HG02759 (cell line): ENCODE measurements at regions not wholly inside any gene's neighbourhood (a gene's known extent, or its start where the extent isn't known, plus 50 kb on each side); places are given as distances from the start of the nearest gene placed in this dataset.

Source experiments
- ATAC-seq: cut with Tn5 transposase; IDR thresholded peaks from one replicate; pipeline ENCODE4 v1.9.1; 2021; ENCODE audit warnings: mild to moderate bottlenecking, moderate library complexity; ENCODE audit not compliant: unreplicated experiment

DNA sequence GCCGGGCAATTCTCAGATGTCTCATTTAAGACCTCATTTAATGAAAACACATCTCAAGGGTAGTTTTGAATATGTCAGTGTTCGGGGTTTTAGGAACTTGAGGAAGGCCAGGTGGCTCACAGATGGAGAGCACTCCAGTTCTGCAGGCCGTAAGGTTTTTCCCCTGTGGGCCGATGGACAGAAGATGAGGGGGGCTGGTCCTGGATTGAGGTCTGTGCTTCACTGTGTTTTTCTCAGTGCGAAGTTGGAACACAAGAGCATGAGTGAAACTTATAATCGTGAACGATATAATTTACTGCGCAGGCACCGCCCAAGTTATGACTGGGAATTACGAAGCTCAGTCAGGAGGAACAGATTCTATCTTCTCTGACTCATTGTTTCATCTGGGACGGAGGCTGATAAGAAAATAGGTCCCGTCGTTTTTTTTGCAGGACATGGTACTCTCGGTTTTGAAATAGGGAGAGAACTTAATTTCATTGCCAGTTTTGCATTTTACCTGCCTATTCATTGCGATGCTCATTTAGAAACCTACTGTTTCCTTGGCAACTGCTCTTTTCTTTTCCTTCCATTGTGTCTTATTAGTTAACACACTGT is 591.0 kb upstream of the PFKP start:
- no peak for ATAC-seq

DNA sequence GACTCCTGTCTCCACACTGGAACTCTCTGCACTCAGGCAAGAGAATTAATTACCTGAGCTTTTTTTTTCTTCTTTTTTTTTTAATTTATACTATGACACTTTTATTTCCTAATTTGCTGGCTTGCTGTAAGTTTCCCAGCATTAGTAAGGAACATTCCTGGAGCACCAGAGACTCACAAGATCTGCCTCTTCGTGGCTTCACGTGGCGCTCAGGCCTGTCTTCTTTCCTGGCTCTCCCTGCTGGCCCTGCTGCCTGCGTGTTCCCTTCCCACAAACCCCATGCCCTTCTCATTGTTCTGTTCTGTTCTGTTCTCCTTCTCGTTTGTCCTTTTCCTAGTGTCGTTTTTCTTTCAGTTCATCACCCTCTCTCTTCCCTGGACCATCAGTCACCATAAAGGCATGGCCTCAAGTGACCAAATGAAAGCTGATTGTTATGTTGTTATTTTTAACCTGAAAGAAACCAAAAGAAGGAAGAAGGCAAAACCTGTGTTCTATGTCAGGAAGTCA is 591.6 kb upstream of the PFKP start:
- no peak for ATAC-seq

DNA sequence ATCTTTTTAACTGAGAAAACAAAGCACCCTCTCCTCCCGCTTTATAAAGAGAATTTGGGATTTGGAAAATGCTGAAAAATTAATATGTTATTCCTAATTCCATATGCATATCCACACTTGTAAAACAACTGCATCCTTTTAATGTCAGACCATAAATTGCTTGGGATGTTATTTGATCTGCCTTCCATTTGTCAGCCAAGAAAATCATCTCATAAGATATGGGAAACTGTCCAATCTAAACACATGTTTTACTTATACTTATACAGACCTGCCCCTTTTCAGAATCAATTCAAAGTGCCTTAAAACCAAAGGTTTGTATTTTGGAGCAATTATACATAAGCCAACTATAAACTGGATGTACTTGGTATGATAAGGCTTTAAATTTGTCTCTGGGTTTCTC is 595.5 kb upstream of the PFKP start:
- no peak for ATAC-seq

DNA sequence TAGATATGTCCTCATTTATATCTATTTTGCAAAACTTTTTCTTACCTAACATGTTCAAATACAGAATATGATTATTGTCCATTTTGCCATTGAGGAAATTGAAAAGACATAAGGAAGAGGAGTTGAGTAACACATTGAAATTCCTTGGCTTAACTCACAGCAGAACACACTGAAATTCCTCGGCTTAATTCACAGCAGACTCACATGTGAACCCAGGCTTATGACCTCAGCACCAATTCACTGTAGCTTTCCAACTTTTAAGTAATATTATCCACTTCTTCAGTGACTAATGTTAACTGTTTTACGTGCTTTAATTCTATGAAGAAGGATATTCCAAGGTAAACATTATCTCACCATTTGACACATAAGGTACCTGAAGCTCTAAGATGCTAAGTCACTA is 597.5 kb upstream of the PFKP start:
- no peak for ATAC-seq

DNA sequence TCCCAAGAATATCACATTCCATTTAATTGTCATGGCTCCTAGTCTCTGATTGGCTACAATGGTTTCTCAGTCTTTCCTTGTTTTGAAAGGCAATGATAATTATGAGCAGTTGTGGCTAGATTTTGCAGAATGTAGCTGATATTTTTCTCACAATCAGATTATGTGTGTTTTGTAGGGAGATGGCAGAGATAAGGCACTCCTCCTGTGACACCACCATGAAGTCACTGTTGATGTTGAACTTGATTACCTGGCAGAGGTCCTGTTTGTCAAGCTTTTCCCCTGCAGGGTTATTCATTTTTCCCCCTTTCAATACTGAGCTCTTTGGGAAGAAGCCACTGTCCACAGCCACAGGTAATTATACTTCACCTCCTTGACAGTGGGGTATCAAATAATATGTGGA is 602.9 kb upstream of the PFKP start:
- no peak for ATAC-seq

DNA sequence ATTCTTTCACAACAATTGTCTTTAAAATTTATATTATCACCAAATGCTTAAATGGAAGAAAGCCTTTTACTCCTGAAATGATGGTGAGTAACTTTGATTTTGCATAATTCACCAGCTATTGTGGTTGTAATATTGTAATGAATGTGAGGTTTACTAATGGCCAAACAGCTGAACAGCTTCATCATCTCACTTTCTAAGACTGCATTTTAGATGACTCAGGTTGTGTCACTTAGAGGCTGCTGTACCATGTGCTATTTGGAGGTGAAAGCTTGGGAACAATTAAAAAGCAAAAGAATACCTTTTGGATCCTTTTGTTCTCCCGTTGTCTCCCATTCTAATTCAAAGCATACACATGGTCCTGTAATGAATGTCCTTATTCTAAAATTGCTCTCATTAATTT is 604.0 kb upstream of the PFKP start:
- no peak for ATAC-seq

DNA sequence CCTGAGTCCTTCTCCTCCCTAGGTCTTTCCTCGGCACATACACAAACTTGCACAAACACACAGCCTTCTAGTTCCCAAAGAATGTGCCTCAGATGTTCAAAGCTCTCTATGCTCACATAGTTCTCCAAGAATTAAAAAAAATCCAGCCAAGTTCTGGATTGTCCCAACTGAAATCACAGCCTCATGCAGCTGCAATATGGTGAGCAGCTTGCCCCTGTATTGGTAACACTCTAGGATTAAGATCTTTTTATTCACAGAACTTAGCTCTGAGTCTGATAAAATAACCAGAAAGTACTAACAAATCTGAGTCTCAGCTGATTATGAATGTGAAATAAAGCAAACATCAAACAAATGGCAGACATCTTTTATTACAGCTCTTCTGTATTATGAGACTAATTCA is 604.8 kb upstream of the PFKP start:
- ATAC-seq, result no peak

DNA sequence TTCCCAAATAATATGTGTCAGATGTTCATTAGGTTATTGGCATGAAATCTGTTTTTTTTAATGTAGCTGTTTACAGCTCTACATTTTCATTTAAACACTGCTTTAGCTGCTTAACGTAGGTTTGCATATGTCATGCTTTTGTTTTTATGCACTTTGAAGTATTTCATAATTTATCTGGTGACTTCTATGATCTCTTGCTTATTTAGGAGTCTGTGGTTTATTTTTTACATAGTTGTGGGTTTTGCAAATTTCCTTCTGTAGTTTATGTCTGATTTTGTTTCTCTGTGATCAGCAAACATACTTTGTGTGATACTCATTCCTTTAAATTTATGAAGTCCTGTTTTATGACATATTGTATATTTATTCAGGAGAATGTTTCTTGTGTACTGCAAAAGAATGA is 606.5 kb upstream of the PFKP start:
- no peak for ATAC-seq

DNA sequence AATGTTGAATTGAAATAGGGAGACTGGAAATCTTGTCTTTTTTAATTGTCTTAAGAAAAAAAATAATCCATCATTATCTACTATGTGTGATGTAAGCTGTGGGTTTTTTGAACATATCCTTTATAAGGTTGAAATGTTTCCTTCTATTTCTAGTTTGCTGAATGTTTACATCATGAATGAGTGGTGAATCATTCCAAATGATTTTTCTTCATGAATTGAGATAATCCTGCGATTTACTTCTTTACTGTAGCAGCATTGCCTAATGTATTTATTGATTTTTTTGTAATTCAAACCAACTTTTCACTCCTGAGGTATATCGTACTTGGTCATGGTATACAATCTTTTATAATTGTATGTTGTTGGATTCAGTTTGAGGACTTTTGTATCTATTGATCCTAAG is 607.6 kb upstream of the PFKP start:
- ATAC-seq, result no peak

DNA sequence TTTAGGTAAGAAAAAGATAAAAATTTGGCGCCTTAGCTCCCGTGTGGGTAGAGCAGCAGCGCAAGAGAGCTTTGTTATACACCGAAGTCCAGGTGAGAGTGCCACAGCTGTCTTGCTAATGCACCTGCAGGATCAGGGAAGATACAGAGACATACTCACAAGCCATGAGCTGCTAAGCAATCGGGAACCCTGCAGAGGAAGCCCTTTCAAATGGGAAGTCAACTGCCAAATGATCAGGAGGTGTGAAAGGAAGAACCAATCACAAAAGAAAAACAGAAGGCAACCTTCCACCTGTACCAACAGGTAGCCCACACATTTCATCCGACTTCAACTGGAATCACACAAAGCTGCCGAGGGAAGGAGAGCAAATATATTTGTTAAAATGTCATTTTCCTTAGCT is 610.5 kb upstream of the PFKP start:
- no peak for ATAC-seq

DNA sequence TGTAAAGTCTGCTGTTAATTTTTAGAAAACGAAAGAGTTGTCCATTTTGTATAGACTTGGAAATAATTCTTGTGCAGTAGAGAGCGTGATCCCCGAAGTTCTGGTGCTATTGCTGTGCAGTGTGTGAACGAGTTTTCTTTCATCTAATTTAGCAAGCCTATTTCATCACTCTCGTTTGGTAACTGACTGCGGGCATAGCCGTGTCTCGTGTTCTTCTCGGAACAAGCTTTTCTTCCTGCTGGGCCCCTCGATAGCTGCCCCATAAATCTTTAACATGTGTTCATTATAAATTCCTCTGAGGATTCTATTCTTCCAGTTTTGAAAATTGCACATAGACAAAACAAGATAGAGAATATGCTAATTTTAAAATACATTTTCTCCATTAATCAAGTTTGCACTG is 622.0 kb upstream of the PFKP start:
- ATAC-seq, result no peak

DNA sequence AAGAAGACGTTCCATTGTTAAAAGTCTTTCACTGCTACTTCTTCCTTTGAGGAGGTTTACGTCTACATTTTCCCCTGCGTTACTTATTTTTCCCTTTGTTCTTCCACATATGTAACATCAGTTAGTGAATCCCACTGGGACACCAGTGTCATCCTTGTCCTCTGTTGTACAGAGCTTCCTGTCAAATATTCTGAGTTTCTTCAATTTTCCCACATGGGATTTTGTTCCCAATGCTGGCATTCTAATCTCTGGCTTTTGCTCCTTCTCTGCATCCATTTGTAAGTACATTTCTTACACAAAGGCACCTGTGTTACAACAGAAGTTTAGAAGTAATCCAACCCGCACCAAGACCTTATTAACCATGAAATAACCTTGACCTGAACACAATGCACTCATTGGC is 627.4 kb upstream of the PFKP start:
- ATAC-seq, result no peak

DNA sequence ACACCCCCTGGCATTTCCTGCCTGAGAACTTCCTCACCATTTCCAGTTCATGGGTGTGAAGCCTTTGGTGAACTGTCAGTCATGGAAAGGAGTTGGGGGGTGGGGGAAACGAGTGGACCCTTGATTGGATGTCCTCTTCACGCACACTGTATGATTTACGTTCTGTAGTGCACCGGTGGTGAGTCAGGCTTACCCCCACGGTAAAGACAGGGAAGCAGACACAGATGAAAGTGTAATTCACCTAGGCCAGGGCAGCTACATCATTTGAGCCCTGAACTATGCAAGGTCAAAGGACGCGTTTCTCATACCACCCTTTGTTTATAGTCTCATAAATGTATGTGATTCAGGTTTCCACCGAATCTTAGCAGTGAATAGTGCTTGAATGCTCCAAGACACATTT is 628.3 kb upstream of the PFKP start:
- ATAC-seq, result no peak

DNA sequence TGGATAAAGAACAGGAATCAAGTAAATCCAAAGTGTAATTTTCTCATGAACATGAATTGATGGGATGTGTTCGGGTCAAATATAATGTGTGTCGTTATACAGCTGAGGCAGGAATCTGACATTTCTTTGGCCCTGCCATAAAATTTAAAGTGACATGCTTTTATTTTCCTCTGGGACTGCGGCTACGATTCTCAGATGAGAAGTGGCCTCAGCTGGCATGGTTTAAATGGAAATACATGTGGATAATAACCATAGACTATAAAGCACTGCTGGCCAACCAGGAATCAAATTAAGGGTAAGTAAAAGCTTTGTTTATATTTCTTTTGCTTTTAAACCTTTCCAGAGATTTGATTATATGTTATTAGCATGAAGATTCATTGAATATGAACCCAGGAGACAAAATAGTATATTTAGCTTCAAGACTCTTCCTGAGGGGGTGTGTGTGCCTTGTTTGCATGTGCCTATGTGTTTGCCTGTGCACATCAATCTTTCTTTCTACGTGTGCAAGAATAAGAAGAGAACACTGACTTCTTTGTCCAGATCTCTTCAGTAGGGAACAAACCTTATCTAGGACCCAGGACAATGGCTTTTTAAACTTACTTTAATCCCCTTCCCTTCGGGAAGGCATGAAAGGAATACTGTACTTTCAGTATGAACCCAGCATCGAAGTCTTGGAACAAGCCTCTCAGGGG is 629.0 kb upstream of the PFKP start:
- no peak for ATAC-seq

DNA sequence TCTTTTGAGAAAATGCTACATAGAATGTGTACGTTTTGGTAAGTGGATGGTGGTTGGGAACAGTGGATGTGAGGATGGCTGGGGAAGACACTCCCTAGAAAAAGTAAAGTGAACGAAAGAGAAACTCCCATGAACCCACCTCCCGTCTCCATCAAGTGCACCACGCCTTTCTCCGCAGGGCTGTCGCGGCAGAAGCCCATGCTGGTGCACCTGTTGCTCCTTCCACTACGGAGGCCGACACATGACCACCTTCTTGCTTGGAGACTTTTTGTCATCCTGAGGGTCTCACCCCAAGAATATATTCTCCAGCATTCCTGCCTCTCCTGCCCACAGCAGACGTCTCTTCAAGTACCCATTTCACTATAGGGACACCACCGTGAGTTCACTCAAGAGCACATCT is 630.4 kb upstream of the PFKP start:
- ATAC-seq, result no peak

DNA sequence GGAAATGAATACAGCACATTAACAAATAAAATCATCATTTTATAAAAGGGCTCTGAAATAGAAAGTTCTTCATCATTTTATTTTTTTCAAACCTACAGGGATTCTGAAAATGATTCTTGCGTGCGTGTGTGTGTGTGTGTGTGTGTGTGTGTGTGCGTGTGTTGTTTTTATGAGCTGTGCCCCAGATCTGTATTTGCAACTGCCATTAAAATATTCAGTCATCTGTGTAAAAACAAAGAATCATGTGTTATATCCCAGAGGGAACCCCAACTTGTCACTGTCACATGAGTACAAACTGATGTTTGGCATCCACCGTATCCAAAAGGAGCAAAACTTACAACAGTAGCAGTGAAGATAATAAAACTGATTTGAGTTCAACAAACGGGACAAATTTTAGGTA is 635.4 kb upstream of the PFKP start:
- no peak for ATAC-seq

DNA sequence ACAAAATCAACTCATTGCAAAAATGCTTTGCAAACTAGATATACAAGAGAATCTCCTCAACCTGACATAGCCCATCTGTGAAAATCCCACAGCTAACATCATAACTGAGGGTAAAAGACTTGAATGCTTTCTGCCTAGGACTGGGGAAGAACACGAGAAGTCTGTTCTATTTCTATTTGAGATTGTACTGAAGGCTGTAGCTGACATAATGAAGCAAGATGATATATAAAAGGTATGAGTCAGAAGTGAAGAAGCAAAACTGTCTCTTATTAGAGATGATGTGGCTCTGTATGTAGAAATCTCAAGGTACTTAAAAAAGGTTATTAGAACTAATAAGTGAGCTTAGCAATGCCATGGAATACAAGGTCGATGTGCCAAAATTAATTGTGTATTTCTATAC is 639.9 kb upstream of the PFKP start:
- no peak for ATAC-seq

DNA sequence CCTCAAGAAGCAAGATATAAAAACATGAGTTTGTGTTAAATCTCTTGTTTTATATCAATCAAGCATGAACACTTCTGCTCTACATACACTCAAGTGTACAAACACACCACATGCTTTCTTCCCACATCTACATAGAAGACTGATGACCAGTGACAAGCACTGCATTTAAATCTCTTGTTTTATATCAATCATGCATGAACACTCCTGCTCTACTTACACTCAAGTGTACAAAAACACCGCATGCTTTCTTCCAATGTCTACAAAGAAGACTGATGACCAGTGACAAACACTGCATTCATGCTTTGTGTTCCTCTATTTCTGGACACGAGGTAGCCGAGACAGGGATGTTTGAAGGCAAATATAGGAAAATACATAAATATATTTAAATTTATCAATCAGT is 642.0 kb upstream of the PFKP start:
- no peak for ATAC-seq

DNA sequence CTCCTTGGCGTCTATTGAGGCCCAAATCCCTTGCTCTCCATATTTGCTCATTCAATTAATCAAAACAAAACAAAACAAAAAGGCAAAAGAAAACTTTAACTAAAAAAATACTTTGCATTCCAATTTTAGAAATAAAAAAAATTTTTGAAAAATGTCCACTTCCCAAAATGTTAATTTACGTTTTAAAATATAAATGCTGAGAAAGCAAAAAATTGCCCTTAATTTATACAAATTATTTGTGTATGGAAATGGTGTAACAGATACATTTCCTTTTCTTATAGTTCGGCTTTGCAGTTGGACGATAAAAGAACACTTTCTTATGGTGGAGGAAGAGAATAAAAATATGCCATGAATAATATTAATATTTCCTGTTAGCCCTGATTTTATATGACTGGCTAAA is 652.8 kb upstream of the PFKP start:
- ATAC-seq, result no peak

DNA sequence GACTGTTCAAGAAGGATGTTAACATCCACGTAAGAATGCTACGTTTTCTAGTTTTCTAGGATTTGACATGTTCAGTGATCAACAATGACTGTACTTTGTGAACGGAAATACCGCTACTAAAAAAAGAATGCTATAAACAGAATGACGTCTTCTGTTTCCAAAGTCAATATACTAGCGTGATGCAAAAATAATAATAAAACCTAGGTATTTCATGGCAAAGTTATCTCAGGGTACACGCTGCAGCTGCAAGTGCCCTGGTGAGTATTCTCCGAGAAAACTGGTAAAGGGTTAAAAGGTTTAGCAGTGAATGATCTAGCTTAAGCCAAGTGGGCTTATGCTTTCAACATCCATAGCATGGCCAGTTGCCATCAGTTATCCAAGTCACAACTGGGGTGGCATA is 653.3 kb upstream of the PFKP start:
- no peak for ATAC-seq

DNA sequence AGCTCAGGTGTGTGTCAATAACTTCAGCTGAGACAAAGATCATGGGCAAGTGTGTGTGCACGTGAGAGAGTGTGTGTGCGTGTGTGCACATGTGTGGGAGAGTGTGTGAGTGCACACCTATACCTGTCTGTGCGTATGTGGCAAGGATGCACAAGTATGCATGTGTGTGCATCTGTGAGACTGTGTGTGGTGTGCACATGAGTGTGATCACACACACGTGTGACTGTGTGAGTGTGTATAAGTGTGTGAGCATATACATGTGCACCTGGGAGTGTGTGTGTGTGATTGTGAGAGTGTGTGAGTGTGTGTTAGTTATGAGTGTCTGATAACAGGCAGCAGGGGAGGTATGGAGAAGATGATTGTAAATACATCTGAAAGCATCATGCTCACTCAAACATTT is 657.3 kb upstream of the PFKP start:
- ATAC-seq, result no peak

DNA sequence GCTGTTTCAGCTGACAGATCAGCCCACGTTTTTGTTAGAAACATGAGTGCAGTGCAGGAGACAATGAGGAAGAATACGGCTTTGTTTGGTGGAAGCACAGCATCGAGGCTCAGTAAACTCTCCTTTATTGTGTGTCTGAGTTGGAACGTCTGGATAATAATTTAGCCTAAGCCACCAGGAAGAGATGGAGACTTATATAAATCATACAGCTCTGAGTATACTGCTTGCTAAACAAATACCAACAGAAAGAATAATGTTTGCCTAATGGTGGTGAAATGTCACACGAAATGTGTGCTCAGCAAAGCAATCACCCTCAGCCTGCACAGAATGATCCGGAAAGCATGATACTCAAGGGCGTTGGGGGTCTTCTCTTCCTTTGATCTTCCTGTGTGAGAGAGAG is 664.1 kb upstream of the ADARB2 start:
- no peak for ATAC-seq

DNA sequence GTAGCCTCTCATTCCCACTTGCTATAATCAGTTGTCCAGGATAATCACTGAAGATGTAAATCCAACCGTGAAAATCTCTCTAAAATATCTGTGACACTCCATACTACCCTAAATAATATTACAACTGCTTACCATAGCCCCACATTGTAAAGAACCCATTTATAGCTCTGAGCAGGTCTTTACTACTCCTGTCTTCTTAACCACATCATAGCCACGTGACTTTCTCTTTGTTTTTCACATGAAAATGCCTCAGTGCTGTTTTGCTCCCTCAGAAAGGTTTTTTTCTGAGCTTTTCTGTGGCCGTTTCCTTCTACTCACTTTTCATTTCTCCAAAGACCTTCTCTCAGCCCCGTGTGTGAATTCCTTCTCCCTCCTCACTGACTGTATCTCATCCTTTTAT is 662.2 kb upstream of the ADARB2 start:
- ATAC-seq, result no peak
